Peyer's patch (tissue), 4 donors: ENCODE measurements at regions not wholly inside any gene's neighbourhood (a gene's known extent, or its start where the extent isn't known, plus 50 kb on each side); places are given as distances from the start of the nearest gene placed in this dataset.

ENCODE experiments used
- POLR2A ChIP-seq, 2 donors: fragments of 450-650 bp; IDR thresholded peaks; one replicate each; pipeline ENCODE4 v1.5.1; 2017; ENCODE audit warnings: antibody characterized with exemption in 2 of 2, mild to moderate bottlenecking in 2 of 2, moderate library complexity in 2 of 2
- TF ChIP-seq, protein P1 (sequence below), 6 experiments: fragments of 450-650 bp in 4 of 6; fragments of 200-600 bp in 2 of 6; sonication (generic) in 1 of 6; IDR thresholded peaks; one replicate each; pipeline ENCODE4 v1.5.1; 2017 to 2019; ENCODE audit warnings: antibody characterized with exemption in 6 of 6, mild to moderate bottlenecking in 3 of 6, moderate library complexity in 1 of 6

DNA sequence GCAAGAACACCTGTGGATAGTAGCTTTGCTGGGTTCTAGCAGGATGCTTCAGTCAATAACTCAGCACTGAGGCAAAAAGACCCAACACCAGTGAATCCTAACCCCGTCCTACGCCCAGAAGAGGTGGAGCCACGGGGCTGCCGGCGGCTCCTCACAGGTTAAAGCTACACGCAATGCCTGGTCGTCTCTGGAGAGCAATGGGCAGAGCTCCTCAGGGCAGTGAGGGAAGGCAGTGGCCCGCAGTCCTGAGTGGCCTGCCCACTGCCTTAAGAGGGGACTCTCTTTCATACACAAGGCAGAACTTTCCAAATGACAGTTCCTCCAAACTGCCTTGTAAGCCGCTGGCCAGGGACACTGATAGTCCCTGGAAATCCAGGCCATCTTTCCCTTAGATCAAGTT, 244.2 kb upstream of the IRX2 start:
- TF ChIP-seq, protein P1, sequence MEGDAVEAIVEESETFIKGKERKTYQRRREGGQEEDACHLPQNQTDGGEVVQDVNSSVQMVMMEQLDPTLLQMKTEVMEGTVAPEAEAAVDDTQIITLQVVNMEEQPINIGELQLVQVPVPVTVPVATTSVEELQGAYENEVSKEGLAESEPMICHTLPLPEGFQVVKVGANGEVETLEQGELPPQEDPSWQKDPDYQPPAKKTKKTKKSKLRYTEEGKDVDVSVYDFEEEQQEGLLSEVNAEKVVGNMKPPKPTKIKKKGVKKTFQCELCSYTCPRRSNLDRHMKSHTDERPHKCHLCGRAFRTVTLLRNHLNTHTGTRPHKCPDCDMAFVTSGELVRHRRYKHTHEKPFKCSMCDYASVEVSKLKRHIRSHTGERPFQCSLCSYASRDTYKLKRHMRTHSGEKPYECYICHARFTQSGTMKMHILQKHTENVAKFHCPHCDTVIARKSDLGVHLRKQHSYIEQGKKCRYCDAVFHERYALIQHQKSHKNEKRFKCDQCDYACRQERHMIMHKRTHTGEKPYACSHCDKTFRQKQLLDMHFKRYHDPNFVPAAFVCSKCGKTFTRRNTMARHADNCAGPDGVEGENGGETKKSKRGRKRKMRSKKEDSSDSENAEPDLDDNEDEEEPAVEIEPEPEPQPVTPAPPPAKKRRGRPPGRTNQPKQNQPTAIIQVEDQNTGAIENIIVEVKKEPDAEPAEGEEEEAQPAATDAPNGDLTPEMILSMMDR (IDR thresholded peaks at IDR 0.05): no peak
- no peak for TF ChIP-seq POLR2A (IDR thresholded peaks at IDR 0.05)
